HEK293 (cell line): ENCODE measurements at regions not wholly inside any gene's neighbourhood (a gene's known extent, or its start where the extent isn't known, plus 50 kb on each side); places are given as distances from the start of the nearest gene placed in this dataset.

Experiments
- CTCF ChIA-PET: fragments of 350-600 bp; formaldehyde crosslinking; extraction: SDS; loops from one replicate; lab custom pipeline; 2021; ENCODE audit warnings: antibody characterized with exemption; lab: Yijun Ruan, JAX
- POLR2A ChIA-PET: fragments of 300-600 bp; formaldehyde crosslinking; extraction: SDS; loops from one replicate; lab custom pipeline; 2020; ENCODE audit warnings: antibody characterized with exemption, inconsistent platforms; lab: Yijun Ruan, JAX
- H3K27ac ChIP-seq: fragments of 200-500 bp; sonication (Bioruptor generic); 2 replicates; pipeline ENCODE4 v1.5.1; 2014; ENCODE audit warnings: low read depth, low read length, control low read depth, inconsistent platforms; ENCODE audit errors: extremely low read depth
- H3K36me3 ChIP-seq, 2 experiments: fragments of 200-500 bp in 1 of 2; sonication (Bioruptor generic) in 1 of 2; 1 replicate in 1 of 2; 2 replicates in 1 of 2; pipeline ENCODE4 v1.5.1; 2014 to 2017; ENCODE audit warnings: inconsistent platforms in 2 of 2, low read length in 2 of 2; ENCODE audit not compliant: control insufficient read depth in 2 of 2, insufficient read depth in 1 of 2
- H3K4me1 ChIP-seq: fragments of 200-500 bp; sonication (Bioruptor generic); 2 replicates; pipeline ENCODE4 v1.5.1; 2014; ENCODE audit warnings: mild to moderate bottlenecking, low read length, inconsistent platforms; ENCODE audit not compliant: control insufficient read depth, insufficient read depth
- H3K4me3 ChIP-seq: 2 replicates; pipeline ENCODE4 v1.5.1; 2011; ENCODE audit warnings: low read depth, mild to moderate bottlenecking, control low read depth, low read length, moderate library complexity
- H3K9me3 ChIP-seq: fragments of 200-500 bp; sonication (Bioruptor generic); 2 replicates; pipeline ENCODE4 v1.5.1; 2014; ENCODE audit warnings: low read depth, low read length, inconsistent platforms; ENCODE audit not compliant: control insufficient read depth, insufficient read depth
- EGR2 ChIP-seq: fragments of 450-650 bp; formaldehyde crosslinking; IDR thresholded peaks from 2 replicates; pipeline ENCODE4 v1.5.1; 2016; ENCODE audit warnings: low read depth, missing biosample characterization, missing genetic modification characterization
- KLF9 ChIP-seq: fragments of 450-650 bp; formaldehyde crosslinking; IDR thresholded peaks from 2 replicates; pipeline ENCODE4 v1.5.1; 2016; ENCODE audit warnings: missing biosample characterization, missing genetic modification characterization, low read depth
- PRDM1 ChIP-seq: fragments of 450-650 bp; formaldehyde crosslinking; IDR thresholded peaks from 2 replicates; pipeline ENCODE4; 2016; ENCODE audit warnings: missing biosample characterization, missing genetic modification characterization
- REPIN1 ChIP-seq: fragments of 450-650 bp; formaldehyde crosslinking; IDR thresholded peaks from 2 replicates; pipeline ENCODE4 v1.5.1; 2017; ENCODE audit warnings: missing biosample characterization, missing genetic modification characterization, low read depth
- SCRT1 ChIP-seq: fragments of 450-650 bp; formaldehyde crosslinking; IDR thresholded peaks from 2 replicates; pipeline ENCODE4 v1.5.1; 2016; ENCODE audit warnings: missing biosample characterization, missing genetic modification characterization, borderline replicate concordance
- SP3 ChIP-seq: fragments of 450-650 bp; formaldehyde crosslinking; IDR thresholded peaks from 2 replicates; pipeline ENCODE4 v1.5.1; 2016; ENCODE audit warnings: missing biosample characterization, missing genetic modification characterization
- SP7 ChIP-seq: fragments of 450-650 bp; formaldehyde crosslinking; IDR thresholded peaks from 2 replicates; pipeline ENCODE4 v1.5.1; 2016; ENCODE audit warnings: missing biosample characterization, missing genetic modification characterization
- WT1 ChIP-seq: fragments of 450-650 bp; formaldehyde crosslinking; IDR thresholded peaks from 2 replicates; pipeline ENCODE4 v1.5.1; 2016; ENCODE audit warnings: missing biosample characterization, missing genetic modification characterization
- ZBTB17 ChIP-seq: fragments of 450-650 bp; formaldehyde crosslinking; IDR thresholded peaks from 2 replicates; pipeline ENCODE4 v1.5.1; 2016; ENCODE audit warnings: missing biosample characterization, missing genetic modification characterization
- ZEB2 ChIP-seq: fragments of 450-650 bp; formaldehyde crosslinking; IDR thresholded peaks from 2 replicates; pipeline ENCODE4 v1.5.1; 2016; ENCODE audit warnings: missing biosample characterization, missing genetic modification characterization
- ZNF157 ChIP-seq: fragments of 450-650 bp; formaldehyde crosslinking; IDR thresholded peaks from 2 replicates; pipeline ENCODE4 v1.5.1; 2016; ENCODE audit warnings: missing biosample characterization, missing genetic modification characterization
- ZNF16 ChIP-seq: fragments of 450-650 bp; formaldehyde crosslinking; IDR thresholded peaks from 2 replicates; pipeline ENCODE4 v1.5.1; 2016; ENCODE audit warnings: low read depth, missing biosample characterization, missing genetic modification characterization
- ZNF214 ChIP-seq: fragments of 450-650 bp; formaldehyde crosslinking; IDR thresholded peaks from 2 replicates; pipeline ENCODE4 v1.5.1; 2017; ENCODE audit warnings: missing biosample characterization, mild to moderate bottlenecking, missing genetic modification characterization, borderline replicate concordance
- ZNF561 ChIP-seq: fragments of 450-650 bp; IDR thresholded peaks from 2 replicates; pipeline ENCODE4 v1.5.1; 2018; ENCODE audit warnings: missing biosample characterization, missing genetic modification characterization, borderline replicate concordance
- ZNF571 ChIP-seq: fragments of 450-650 bp; formaldehyde crosslinking; IDR thresholded peaks from 2 replicates; pipeline ENCODE4 v1.5.0; 2017; ENCODE audit warnings: missing biosample characterization, missing genetic modification characterization
- ZNF585B ChIP-seq: fragments of 450-650 bp; formaldehyde crosslinking; IDR thresholded peaks from 2 replicates; pipeline ENCODE4 v1.5.1; 2016; ENCODE audit warnings: missing biosample characterization, missing genetic modification characterization
- ZNF654 ChIP-seq: fragments of 450-650 bp; formaldehyde crosslinking; IDR thresholded peaks from 2 replicates; pipeline ENCODE4 v1.5.1; 2016; ENCODE audit warnings: low read depth, missing biosample characterization, missing genetic modification characterization
- ZNF837 ChIP-seq: fragments of 450-650 bp; formaldehyde crosslinking; IDR thresholded peaks from 2 replicates; pipeline ENCODE4 v1.5.1; 2016; ENCODE audit warnings: missing biosample characterization, missing genetic modification characterization
- TF ChIP-seq, protein P1 (sequence below): fragments of 450-650 bp; formaldehyde crosslinking; IDR thresholded peaks from 2 replicates; pipeline ENCODE4 v1.5.1; 2016; ENCODE audit warnings: missing biosample characterization, missing genetic modification characterization, borderline replicate concordance
- TF ChIP-seq, protein P2 (sequence below): fragments of 450-650 bp; formaldehyde crosslinking; IDR thresholded peaks from 2 replicates; pipeline ENCODE4 v1.5.1; 2016; ENCODE audit warnings: missing biosample characterization, missing genetic modification characterization
- TF ChIP-seq, protein P3 (sequence below): fragments of 450-650 bp; formaldehyde crosslinking; IDR thresholded peaks from 2 replicates; pipeline ENCODE4 v1.5.1; 2016; ENCODE audit warnings: missing biosample characterization, missing genetic modification characterization

DNA sequence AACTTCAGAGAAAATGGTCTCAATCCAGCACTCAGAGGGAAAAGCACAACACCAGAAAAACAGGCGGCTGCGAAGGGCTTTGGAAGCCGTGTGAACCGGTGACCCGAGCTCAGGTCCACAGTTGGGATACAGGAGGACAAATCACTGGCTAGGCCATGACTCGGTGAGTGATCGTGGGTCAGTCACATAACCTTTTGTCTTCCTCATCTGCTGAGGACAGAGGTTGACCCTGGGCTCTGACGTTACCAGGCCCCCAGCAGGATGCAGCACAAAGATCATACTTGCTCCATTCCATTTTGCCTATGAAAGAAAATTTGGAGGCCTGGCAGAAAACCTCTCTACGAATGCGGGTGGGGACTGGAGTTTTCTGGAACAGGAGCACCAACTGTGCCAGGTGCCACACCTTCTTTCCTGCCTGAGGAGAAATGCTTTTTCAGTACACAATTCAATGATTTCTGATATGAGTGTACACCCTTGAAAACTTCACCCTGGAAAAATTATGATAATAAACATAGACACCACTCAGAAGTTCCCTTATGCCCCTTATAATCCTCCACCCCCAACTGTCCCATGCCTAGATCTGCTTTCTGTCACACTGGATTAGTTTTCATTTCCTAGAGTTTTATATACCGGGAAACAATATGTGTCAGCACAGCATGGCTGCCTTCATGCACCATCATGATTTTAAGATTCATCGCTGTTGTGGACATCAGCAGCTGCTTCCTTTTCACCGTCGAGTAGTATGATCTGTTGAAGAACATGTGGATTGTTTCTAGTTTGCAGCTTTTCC lies 85.3 kb upstream of the RALGAPA2 start (continued):
- TF ChIP-seq, protein P1, sequence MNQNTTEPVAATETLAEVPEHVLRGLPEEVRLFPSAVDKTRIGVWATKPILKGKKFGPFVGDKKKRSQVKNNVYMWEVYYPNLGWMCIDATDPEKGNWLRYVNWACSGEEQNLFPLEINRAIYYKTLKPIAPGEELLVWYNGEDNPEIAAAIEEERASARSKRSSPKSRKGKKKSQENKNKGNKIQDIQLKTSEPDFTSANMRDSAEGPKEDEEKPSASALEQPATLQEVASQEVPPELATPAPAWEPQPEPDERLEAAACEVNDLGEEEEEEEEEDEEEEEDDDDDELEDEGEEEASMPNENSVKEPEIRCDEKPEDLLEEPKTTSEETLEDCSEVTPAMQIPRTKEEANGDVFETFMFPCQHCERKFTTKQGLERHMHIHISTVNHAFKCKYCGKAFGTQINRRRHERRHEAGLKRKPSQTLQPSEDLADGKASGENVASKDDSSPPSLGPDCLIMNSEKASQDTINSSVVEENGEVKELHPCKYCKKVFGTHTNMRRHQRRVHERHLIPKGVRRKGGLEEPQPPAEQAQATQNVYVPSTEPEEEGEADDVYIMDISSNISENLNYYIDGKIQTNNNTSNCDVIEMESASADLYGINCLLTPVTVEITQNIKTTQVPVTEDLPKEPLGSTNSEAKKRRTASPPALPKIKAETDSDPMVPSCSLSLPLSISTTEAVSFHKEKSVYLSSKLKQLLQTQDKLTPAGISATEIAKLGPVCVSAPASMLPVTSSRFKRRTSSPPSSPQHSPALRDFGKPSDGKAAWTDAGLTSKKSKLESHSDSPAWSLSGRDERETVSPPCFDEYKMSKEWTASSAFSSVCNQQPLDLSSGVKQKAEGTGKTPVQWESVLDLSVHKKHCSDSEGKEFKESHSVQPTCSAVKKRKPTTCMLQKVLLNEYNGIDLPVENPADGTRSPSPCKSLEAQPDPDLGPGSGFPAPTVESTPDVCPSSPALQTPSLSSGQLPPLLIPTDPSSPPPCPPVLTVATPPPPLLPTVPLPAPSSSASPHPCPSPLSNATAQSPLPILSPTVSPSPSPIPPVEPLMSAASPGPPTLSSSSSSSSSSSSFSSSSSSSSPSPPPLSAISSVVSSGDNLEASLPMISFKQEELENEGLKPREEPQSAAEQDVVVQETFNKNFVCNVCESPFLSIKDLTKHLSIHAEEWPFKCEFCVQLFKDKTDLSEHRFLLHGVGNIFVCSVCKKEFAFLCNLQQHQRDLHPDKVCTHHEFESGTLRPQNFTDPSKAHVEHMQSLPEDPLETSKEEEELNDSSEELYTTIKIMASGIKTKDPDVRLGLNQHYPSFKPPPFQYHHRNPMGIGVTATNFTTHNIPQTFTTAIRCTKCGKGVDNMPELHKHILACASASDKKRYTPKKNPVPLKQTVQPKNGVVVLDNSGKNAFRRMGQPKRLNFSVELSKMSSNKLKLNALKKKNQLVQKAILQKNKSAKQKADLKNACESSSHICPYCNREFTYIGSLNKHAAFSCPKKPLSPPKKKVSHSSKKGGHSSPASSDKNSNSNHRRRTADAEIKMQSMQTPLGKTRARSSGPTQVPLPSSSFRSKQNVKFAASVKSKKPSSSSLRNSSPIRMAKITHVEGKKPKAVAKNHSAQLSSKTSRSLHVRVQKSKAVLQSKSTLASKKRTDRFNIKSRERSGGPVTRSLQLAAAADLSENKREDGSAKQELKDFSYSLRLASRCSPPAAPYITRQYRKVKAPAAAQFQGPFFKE (tag by site-specific recombination): no peak
- no peak for TF ChIP-seq SP3 (tag by site-specific recombination)
- no peak for TF ChIP-seq ZNF837
- TF ChIP-seq WT1 (tag by site-specific recombination): no peak
- no peak for TF ChIP-seq ZNF157 (tag by site-specific recombination)
- TF ChIP-seq ZNF585B (tag by site-specific recombination): no peak
- no peak for TF ChIP-seq SCRT1 (tag by site-specific recombination)
- TF ChIP-seq ZEB2 (tag by site-specific recombination): no peak
- no peak for TF ChIP-seq ZBTB17 (tag by site-specific recombination)
- TF ChIP-seq KLF9 (tag by site-specific recombination): no peak
- TF ChIP-seq, protein P2, sequence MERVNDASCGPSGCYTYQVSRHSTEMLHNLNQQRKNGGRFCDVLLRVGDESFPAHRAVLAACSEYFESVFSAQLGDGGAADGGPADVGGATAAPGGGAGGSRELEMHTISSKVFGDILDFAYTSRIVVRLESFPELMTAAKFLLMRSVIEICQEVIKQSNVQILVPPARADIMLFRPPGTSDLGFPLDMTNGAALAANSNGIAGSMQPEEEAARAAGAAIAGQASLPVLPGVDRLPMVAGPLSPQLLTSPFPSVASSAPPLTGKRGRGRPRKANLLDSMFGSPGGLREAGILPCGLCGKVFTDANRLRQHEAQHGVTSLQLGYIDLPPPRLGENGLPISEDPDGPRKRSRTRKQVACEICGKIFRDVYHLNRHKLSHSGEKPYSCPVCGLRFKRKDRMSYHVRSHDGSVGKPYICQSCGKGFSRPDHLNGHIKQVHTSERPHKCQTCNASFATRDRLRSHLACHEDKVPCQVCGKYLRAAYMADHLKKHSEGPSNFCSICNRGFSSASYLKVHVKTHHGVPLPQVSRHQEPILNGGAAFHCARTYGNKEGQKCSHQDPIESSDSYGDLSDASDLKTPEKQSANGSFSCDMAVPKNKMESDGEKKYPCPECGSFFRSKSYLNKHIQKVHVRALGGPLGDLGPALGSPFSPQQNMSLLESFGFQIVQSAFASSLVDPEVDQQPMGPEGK (tag by site-specific recombination): no peak
- TF ChIP-seq ZNF571: no peak
- no peak for TF ChIP-seq PRDM1 (tag by site-specific recombination)

DNA sequence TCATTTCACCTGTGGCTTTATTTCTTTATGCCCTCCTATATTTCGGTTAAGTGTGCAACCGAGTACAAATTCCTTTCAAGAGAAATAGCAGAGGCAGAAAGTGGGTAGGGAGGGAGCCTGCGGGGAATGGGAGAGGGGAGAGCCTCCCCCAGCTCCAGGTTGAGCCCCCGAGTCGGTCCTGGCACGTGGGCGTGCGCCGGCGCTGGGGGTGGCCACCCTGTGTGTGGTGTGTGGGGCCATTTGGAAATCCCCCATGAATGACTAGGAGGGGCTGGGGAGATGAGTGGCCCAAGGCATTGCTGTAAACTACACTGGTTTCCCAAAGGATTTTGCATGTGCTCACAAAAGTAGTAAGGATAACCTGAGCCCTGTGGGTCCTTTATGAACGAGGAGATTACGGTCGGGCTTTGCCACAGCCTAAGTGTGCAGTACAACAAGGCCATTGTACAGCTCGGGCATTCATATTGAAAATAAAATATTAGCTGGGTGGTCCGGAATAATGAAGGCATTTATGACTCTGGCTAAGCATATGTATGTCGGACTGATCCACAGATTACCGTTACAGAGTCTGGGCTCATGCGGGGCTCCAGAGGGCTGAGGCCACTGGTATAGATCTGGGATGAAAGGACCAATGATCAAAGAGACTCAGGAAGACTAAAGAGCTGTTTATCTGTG lies 84.5 kb upstream of the RALGAPA2 start:
- Histone ChIP-seq H3K27ac (no peak overlapping the region), H3K4me3 (no peak overlapping the region), H3K4me1 (no peaks in the 10 kb centered on the region), H3K9me3 (no peaks in the 10 kb centered on the region), H3K36me3 (no peaks in the 10 kb centered on the region)
- CTCF ChIA-PET: interaction anchor here (0.6 kb wide), 1 partner anchor 694 kb away, joined by 3 read pairs; no protein-coding TSS in a partner anchor
- POLR2A ChIA-PET: no interaction called here
- no peak for TF ChIP-seq REPIN1 (tag by site-specific recombination)
- no peak for TF ChIP-seq ZNF214 (tag by site-specific recombination)
- no peak for TF ChIP-seq SP7
- no peak for TF ChIP-seq ZNF585B (tag by site-specific recombination)
- TF ChIP-seq, protein P3, sequence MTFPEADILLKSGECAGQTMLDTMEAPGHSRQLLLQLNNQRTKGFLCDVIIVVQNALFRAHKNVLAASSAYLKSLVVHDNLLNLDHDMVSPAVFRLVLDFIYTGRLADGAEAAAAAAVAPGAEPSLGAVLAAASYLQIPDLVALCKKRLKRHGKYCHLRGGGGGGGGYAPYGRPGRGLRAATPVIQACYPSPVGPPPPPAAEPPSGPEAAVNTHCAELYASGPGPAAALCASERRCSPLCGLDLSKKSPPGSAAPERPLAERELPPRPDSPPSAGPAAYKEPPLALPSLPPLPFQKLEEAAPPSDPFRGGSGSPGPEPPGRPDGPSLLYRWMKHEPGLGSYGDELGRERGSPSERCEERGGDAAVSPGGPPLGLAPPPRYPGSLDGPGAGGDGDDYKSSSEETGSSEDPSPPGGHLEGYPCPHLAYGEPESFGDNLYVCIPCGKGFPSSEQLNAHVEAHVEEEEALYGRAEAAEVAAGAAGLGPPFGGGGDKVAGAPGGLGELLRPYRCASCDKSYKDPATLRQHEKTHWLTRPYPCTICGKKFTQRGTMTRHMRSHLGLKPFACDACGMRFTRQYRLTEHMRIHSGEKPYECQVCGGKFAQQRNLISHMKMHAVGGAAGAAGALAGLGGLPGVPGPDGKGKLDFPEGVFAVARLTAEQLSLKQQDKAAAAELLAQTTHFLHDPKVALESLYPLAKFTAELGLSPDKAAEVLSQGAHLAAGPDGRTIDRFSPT (tag by site-specific recombination): no peak
- no peak for TF ChIP-seq ZNF654 (tag by site-specific recombination)
- TF ChIP-seq ZNF16 (tag by site-specific recombination): no peak
- TF ChIP-seq EGR2 (tag by site-specific recombination): no peak
- no peak for TF ChIP-seq ZNF561 (tag by site-specific recombination)
